SK-N-SH treated with all-trans-retinoic acid at 6 μM for 48 hours (cell line): ENCODE measurements at regions not wholly inside any gene's neighbourhood (a gene's known extent, or its start where the extent isn't known, plus 50 kb on each side); places are given as distances from the start of the nearest gene placed in this dataset.

Experiments used
- ATAC-seq: fragments of 200-7000 bp; cut with Tn5 transposase; 3 replicates; pipeline ENCODE4 v1.9.1; 2020; ENCODE audit warnings: mild to moderate bottlenecking, moderate library complexity
- BACH2 ChIP-seq: fragments of 250-450 bp; sonication (Bioruptor Pico); IDR thresholded peaks from 2 replicates; pipeline ENCODE4 v1.9.0; 2021; ENCODE audit warnings: mild to moderate bottlenecking, borderline replicate concordance
- CREB5 ChIP-seq: fragments of 250-450 bp; sonication (Bioruptor Pico); IDR thresholded peaks from 2 replicates; pipeline ENCODE4 v1.5.1; 2020; ENCODE audit warnings: low read depth, mild to moderate bottlenecking, moderate library complexity
- CSDC2 ChIP-seq: fragments of 250-450 bp; sonication (Bioruptor Pico); IDR thresholded peaks from 2 replicates; pipeline ENCODE4 v1.5.0; 2020; ENCODE audit warnings: mild to moderate bottlenecking, moderate library complexity
- ESRRG ChIP-seq: fragments of 250-450 bp; sonication (Bioruptor Pico); IDR thresholded peaks from 2 replicates; pipeline ENCODE4 v1.6.1; 2021; ENCODE audit warnings: mild to moderate bottlenecking
- GLIS3 ChIP-seq: fragments of 250-450 bp; sonication (Bioruptor Pico); IDR thresholded peaks from 2 replicates; pipeline ENCODE4 v1.5.0; 2020; ENCODE audit warnings: mild to moderate bottlenecking, moderate library complexity
- OSR1 ChIP-seq: fragments of 250-450 bp; sonication (Bioruptor Pico); IDR thresholded peaks from 2 replicates; pipeline ENCODE4 v1.8.0; 2022; ENCODE audit warnings: moderate library complexity, mild to moderate bottlenecking, inconsistent platforms
- POU6F1 ChIP-seq: fragments of 250-450 bp; sonication (Bioruptor Pico); IDR thresholded peaks from 2 replicates; pipeline ENCODE4 v1.8.0; 2021; ENCODE audit warnings: low read depth, mild to moderate bottlenecking, moderate library complexity, borderline replicate concordance
- PPARA ChIP-seq: fragments of 250-450 bp; sonication (Bioruptor Pico); IDR thresholded peaks from 2 replicates; pipeline ENCODE4 v1.5.0; 2020; ENCODE audit warnings: mild to moderate bottlenecking, borderline replicate concordance
- RARB ChIP-seq: fragments of 250-450 bp; sonication (Bioruptor Pico); IDR thresholded peaks from 2 replicates; pipeline ENCODE4 v1.8.0; 2021; ENCODE audit warnings: mild to moderate bottlenecking, moderate library complexity
- SNAI2 ChIP-seq: fragments of 250-450 bp; sonication (Bioruptor Pico); IDR thresholded peaks from 2 replicates; pipeline ENCODE4 v1.5.0; 2020; ENCODE audit warnings: mild to moderate bottlenecking, moderate library complexity
- TCF4 ChIP-seq: fragments of 250-450 bp; sonication (Bioruptor Pico); IDR thresholded peaks from 2 replicates; pipeline ENCODE4 v1.8.0; 2021; ENCODE audit warnings: mild to moderate bottlenecking, moderate library complexity, borderline replicate concordance
- TOX ChIP-seq: fragments of 250-450 bp; sonication (Bioruptor Pico); IDR thresholded peaks from 2 replicates; pipeline ENCODE4 v1.8.0; 2021; ENCODE audit warnings: mild to moderate bottlenecking, moderate library complexity, borderline replicate concordance
- TSHZ2 ChIP-seq: fragments of 250-450 bp; sonication (Bioruptor Pico); IDR thresholded peaks from 2 replicates; pipeline ENCODE4 v1.5.0; 2020; ENCODE audit warnings: mild to moderate bottlenecking, moderate library complexity
- ZC3H10 ChIP-seq: fragments of 250-450 bp; sonication (Bioruptor Pico); IDR thresholded peaks from 2 replicates; pipeline ENCODE4 v1.5.1; 2021; ENCODE audit warnings: mild to moderate bottlenecking, moderate library complexity
- ZFP3 ChIP-seq: fragments of 250-450 bp; sonication (Bioruptor Pico); IDR thresholded peaks from 2 replicates; pipeline ENCODE4 v1.5.0; 2020; ENCODE audit warnings: mild to moderate bottlenecking, moderate library complexity
- ZFP30 ChIP-seq: fragments of 450-650 bp; formaldehyde crosslinking; IDR thresholded peaks from 2 replicates; pipeline ENCODE4 v1.5.0; 2022; ENCODE audit warnings: mild to moderate bottlenecking, moderate library complexity
- ZNF565 ChIP-seq: fragments of 450-650 bp; formaldehyde crosslinking; conservative IDR thresholded peaks from 2 replicates; pipeline ENCODE4 v1.5.0; 2020; ENCODE audit warnings: low read depth, mild to moderate bottlenecking, moderate library complexity
- ZNF70 ChIP-seq: fragments of 450-650 bp; formaldehyde crosslinking; IDR thresholded peaks from 2 replicates; pipeline ENCODE4 v1.5.0; 2020; ENCODE audit warnings: mild to moderate bottlenecking, moderate library complexity
- ZNF8 ChIP-seq: fragments of 450-650 bp; formaldehyde crosslinking; IDR thresholded peaks from 2 replicates; pipeline ENCODE4 v1.5.0; 2020; ENCODE audit warnings: mild to moderate bottlenecking, moderate library complexity
- TF ChIP-seq, protein P1 (sequence below): fragments of 250-450 bp; sonication (Bioruptor Pico); IDR thresholded peaks from 2 replicates; pipeline ENCODE4 v1.5.1; 2021; ENCODE audit warnings: mild to moderate bottlenecking, moderate library complexity
- TF ChIP-seq, protein P2 (sequence below): fragments of 250-450 bp; sonication (Bioruptor Pico); IDR thresholded peaks from 2 replicates; pipeline ENCODE4 v1.8.0; 2020; ENCODE audit warnings: mild to moderate bottlenecking, moderate library complexity, borderline replicate concordance

DNA sequence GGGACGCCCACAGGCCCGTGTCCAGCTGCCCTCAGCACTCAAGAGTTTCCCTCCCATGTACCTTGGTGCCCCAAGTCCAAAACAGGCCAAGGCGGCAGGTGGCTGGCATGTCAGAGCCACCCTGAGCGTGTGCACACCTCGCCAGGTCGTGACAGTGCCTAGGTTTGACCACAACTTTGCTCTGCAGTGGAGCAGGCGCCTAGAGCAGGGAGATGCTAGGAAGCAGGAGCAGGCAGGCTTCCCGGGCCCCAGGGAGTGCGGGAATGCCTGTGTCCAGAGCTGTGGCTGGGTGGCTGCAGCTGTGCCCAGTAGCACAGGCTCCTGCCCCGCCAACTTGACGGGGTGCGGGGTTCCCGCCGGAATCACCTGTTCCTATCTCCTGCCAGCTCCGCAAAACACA lies 380.8 kb upstream of the IMPG1 start:
- no peak for TF ChIP-seq TOX (CRISPR knock-in tag)
- no peak for TF ChIP-seq ZFP30 (CRISPR knock-in tag)
- TF ChIP-seq OSR1 (CRISPR knock-in tag): no peak
- TF ChIP-seq TCF4: no peak
- TF ChIP-seq GLIS3 (CRISPR knock-in tag): no peak
- TF ChIP-seq BACH2 (CRISPR knock-in tag): no peak
- no peak for TF ChIP-seq ZFP3 (CRISPR knock-in tag)
- TF ChIP-seq TSHZ2 (CRISPR knock-in tag): no peak
- no peak for TF ChIP-seq CSDC2 (CRISPR knock-in tag)
- TF ChIP-seq ESRRG (CRISPR knock-in tag): no peak
- no peak for ATAC-seq

DNA sequence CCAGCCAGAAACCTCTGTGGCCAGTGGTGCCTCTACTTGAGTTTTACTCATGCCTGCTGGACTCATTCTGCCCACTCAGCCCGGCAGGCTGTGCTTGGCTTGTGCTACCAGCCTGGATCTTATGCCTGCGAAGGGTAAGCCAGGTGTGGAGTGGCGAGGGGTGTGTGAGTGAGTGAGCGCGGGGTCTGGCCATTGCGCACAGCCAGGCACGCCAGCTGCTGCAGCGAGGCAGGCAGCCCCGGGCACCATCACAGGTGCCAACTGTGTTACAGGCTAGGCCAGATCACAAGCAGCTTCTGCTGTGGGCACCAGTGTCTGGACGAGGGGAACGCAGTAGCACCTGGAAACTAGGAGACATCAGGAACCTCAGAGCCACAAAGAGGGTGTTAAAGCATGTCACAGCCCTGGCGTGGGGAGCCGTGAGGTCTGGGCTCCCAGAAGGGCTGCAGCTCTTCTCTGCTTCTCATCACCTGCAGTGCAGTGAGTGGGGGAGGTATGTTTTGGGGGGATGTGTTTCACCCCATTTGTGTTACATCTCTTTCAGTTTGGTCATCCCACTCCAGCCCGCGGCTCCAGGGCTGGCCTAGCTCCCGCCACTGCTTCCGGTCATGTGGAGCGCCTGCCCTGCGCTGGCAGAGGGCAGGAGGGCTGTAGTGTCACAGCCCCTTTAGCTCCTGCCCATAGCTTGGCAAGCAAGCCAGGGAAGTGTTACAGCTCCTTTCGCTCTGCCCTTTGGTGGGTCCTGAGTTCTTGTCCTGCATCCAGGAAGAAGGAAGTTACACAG lies 379.7 kb upstream of the IMPG1 start:
- TF ChIP-seq ZNF565: no peak
- ATAC-seq: no peak

GRCh38 chr6:76448109-76448508 lies 375.6 kb upstream of the IMPG1 start:
- no peak for ATAC-seq
- TF ChIP-seq GLIS3 (CRISPR knock-in tag) (no peak), SNAI2 (CRISPR knock-in tag) (no peak), ZFP30 (CRISPR knock-in tag) (no peak), OSR1 (CRISPR knock-in tag) (no peak), PPARA (no peak), ZFP3 (CRISPR knock-in tag) (no peak), RARB (CRISPR knock-in tag) (no peak), ZC3H10 (CRISPR knock-in tag) (no peak), ZNF70 (no peak)
- TF ChIP-seq, protein P1, sequence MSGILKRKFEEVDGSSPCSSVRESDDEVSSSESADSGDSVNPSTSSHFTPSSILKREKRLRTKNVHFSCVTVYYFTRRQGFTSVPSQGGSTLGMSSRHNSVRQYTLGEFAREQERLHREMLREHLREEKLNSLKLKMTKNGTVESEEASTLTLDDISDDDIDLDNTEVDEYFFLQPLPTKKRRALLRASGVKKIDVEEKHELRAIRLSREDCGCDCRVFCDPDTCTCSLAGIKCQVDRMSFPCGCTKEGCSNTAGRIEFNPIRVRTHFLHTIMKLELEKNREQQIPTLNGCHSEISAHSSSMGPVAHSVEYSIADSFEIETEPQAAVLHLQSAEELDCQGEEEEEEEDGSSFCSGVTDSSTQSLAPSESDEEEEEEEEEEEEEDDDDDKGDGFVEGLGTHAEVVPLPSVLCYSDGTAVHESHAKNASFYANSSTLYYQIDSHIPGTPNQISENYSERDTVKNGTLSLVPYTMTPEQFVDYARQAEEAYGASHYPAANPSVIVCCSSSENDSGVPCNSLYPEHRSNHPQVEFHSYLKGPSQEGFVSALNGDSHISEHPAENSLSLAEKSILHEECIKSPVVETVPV: no peak

DNA sequence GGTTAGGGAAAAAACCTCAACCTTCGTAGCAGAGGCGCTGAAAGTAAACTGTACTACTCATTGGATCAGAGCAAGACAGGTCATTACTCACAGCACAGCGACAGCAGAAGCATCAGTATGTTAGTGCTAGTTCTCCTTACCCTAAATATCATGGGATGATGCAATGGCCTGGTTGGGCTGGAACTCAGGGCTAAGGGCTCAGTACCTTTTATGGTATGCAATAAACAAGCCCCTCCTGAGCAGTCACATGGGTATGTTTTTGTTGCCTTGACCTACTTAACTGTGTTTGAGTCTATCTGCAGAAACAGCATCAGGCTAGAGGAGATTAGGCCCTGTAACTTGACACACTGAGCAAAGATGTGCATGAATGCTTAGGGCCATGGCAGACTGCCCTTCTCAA lies 369.4 kb upstream of the IMPG1 start:
- no peak for ATAC-seq
- TF ChIP-seq ESRRG (CRISPR knock-in tag) (no peak), ZNF70 (no peak), BACH2 (CRISPR knock-in tag) (no peak), GLIS3 (CRISPR knock-in tag) (no peak), CSDC2 (CRISPR knock-in tag) (no peak), POU6F1 (CRISPR knock-in tag) (no peak), ZNF8 (CRISPR knock-in tag) (no peak), CREB5 (CRISPR knock-in tag) (no peak)
- TF ChIP-seq, protein P2, sequence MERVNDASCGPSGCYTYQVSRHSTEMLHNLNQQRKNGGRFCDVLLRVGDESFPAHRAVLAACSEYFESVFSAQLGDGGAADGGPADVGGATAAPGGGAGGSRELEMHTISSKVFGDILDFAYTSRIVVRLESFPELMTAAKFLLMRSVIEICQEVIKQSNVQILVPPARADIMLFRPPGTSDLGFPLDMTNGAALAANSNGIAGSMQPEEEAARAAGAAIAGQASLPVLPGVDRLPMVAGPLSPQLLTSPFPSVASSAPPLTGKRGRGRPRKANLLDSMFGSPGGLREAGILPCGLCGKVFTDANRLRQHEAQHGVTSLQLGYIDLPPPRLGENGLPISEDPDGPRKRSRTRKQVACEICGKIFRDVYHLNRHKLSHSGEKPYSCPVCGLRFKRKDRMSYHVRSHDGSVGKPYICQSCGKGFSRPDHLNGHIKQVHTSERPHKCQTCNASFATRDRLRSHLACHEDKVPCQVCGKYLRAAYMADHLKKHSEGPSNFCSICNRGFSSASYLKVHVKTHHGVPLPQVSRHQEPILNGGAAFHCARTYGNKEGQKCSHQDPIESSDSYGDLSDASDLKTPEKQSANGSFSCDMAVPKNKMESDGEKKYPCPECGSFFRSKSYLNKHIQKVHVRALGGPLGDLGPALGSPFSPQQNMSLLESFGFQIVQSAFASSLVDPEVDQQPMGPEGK (CRISPR knock-in tag): no peak
- TF ChIP-seq, all 23 proteins: peak for 0
